T follicular helper cell (primary cell): ENCODE measurements at regions not wholly inside any gene's neighbourhood (a gene's known extent, or its start where the extent isn't known, plus 50 kb on each side); places are given as distances from the start of the nearest gene placed in this dataset.
"Not testable (repeated sequence)": the region's sequence is repeated elsewhere in the genome, so short reads cannot be mapped to it uniquely, and the experiment has no call there.

Source experiments
- DNase-seq: peaks from one replicate; pipeline ENCODE4 v3.0.0-alpha.2; 2020; ENCODE audit warnings: low read depth

DNA sequence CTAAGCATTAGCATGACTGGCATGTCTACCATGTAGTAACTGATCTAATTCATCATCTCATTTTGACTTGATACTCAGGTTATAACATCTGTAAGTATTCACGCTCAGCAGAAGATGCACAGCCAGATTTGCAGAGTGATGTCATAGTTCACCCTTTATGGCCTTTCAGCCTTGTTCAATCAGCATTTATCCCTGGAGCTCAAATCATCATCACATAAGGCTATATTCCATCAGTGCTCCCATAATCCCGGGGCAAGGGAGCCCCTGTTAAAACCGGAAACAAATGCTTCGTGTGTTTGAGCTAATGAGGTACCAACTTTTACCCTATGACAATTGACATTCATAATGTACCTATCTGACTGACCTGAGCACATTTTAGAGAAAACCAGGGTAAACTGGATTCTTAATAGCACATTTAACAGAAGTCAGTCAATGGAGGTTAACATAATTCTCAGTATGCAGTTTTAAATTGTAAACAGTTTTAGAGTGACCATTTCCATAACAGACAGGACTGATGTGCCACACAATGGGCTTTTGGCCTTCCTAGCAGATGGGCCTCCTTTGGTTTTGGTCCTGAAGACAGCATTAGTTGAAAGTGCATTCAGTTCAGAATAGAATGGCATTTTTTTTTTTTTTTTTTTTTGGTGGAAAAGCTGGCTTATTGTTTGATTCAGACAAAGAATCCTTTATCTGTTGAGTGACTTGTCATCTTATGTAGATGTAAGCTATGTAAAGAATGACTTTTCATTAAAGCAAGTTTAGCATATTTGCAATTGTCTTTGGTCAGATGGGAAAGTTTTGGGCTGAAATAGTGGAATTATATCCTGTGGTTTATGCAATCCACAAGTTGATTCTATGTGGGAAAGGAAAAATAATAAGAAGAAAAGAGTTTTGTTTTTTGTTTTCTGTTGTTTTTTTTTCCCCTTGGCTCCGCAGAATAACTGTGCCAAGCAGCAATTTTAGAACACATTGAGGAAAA lies 866.0 kb upstream of the ACVR2A start:
- no peak for DNase-seq

DNA sequence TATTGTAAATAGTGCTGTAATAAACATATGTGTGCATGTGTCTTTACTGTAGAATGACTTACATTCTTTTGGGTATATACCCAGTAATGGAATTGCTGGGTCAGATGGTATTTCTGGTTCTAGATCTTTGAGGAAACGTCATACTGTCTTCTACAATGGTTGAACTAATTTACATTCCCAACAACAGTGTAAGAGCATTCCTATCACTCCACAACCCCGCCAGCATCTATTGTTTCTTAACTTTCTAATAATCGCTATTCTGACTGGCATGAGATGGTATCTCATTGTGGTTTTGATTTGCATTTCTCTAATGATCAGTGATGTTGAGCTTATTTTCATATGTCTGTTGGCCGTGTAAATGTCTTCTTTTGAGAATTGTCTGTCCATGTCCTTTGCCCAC lies 873.8 kb upstream of the ACVR2A start:
- DNase-seq: not testable (repeated sequence)

DNA sequence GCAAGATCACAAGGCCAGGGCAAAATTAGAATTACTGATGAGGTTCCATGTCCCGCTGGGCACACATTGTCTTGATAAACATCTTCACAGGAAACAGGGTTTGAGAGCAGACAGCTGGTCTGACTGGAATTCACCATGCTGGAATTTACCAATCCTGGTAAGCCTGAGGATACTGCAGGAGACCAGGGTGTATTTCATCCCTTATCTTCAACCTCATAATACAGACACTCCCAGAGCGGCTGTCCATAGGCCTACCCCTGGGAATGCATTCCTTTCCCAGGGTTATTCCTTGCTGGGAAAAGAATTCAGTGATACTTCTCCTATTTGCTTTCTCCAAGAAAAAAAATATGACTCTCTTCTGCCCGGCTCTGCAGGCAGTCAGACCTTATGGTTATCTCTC lies 875.1 kb upstream of the ACVR2A start:
- not testable (repeated sequence) for DNase-seq

DNA sequence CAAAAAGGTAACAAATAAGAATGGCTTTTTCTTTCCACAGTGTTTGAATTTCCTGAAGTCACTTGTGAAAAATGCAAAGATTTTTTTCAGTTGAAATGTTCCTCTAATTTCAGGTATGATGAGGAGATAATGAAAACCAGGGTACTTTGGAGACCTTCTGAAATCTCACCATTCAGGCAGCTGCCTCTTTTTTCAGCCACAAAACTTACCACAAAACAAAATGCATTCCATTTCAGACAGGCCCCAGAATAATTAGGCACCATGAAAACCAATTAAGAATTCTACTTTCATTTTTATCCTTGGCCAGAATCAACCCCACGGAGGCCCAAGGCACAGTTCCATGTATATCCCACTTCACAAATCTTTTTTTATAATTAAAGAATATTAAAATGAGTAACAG lies 880.3 kb upstream of the ACVR2A start:
- DNase-seq: no peak

DNA sequence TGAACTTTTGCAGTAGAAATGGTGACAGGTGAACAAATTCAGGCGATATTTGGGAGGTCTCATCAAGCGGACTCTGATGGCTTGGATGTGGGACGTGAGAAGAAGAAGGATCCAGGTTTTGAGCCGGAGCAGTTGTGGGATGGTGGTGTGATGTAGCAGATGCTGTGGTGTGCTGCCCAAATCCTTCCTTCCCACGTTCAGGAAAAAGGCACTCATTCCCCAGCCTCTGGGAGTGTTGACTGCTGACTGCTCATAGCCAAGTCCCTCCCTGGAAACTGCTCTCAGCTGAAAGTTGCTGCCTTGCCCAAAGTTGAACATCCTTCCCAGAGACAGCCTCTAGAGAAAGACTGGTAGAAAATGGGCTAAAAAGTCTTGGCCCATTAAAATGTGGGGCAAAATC lies 890.3 kb upstream of the ACVR2A start:
- DNase-seq: no peak

DNA sequence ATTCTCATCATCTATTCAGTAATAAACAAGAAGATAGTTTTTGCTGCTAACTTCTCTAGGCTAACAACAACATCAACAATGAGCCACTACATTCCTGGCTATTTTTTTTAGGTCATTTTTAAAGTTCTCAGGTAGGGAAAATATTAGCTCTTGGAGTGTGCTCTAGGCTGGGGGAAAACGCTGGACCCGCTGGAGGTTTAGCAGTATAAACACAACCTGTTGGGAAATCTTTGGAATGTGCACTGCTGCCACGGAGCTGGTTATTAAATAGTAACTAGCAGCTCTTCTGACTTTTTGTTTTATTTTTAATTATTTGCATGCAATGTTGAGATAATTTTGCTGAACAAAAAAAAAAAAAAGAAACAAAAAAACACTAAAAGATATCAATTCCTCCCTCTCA lies 892.1 kb upstream of the ACVR2A start:
- DNase-seq: no peak

DNA sequence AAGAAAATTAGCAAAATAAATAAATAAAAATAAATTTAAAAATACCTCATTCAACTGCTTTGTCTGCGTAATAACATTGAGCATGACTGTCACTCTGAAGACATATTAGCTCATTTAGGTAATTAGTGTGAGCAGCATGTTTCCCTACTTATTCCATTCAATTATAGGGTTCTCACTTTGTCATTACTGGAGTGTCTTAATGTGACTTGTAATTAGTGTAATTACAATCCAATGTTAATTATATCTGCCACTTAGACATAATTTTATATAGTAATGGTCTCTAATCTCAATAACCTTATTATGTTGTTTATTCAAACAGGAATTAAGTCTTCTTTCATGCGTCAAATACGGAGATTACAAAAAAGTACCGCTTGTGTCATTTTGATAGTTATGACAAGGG lies 893.9 kb upstream of the ACVR2A start:
- no peak for DNase-seq

DNA sequence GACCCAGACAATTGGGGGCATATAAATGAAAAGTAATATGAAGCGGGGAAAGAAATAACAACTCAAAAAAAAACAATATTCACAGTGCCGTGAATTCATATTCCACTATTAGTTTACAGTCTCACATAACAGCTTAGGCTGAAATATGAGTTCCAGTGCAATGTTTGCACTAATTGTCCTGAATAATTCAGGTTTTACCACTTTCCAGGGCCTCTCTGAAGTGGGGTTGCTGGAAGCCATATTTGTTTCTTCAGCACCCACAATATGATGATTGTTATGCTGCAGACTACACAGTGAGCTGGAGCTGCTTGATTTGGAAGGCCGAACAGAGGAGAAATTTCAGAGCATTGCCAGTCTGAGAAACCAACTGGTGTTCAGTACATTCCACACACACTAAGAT lies 894.5 kb upstream of the ACVR2A start:
- no peak for DNase-seq

DNA sequence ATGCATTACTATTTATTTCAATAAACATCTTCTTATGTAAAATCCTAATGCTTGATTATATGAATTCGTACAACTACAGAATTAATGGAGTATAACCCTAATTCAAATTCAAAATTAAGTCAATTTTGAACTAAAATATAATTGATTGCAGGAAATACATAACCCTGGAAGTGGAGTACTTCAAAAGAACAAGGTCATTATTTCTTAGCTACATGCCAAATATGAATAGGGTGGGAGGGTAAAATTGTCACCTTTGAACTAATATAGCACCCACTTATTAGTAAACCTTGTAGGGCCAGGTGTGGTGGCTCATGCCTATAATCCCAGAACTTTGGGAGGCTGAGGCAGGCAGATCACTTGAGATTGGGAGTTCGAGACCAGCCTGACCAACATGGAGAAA lies 895.4 kb upstream of the ACVR2A start:
- no peak for DNase-seq

DNA sequence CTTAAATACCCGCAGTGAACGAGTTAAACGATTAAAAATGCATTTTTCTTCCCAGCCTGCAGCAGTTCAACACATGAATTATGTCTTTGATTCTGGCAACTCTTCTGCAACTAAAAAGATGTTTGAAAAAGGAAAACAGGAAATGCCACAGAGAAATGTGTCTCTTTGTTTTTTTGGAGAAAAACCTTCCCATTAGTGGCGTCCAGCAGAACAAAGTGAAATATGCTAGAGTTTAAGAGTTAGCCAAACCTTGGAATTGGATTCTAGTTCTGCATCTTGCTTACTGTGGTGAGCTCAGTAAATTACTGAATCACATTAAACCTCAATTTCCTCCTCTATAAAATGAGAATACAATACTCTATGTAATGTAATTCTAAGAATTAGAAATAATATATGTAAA lies 900.2 kb upstream of the ACVR2A start:
- no peak for DNase-seq

DNA sequence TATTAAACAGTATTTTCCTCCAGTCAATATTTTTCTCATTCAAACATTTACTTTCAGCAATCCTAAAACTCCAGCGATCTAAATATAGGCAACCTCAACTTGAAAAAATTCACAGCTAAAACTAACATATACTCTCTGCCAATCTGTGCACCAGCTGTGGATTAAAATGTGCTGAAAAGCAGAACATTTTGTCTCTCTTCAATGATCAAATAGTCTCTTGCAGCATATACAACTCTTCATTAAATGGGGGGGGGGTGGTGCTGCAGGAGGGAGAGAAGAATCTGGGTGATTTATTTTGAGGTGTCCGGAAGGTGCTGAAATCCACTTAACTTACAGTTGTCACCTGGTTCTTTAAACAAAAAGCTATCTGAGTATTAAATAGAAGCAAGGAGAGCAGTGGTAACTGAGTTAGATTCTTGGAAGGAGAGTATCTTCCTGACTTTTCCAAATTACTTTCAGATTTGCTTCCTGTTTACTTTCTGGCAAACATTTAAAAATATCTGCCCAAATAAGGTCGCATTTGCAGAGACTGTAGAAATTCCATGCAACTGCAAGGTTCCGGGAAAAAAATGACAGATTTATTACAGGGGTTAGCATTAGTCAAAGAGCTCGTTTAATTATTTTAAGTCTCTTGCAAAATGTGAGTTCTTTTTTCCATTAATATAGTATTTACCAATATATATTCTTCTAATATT lies 904.7 kb upstream of the ACVR2A start:
- DNase-seq: no peak

DNA sequence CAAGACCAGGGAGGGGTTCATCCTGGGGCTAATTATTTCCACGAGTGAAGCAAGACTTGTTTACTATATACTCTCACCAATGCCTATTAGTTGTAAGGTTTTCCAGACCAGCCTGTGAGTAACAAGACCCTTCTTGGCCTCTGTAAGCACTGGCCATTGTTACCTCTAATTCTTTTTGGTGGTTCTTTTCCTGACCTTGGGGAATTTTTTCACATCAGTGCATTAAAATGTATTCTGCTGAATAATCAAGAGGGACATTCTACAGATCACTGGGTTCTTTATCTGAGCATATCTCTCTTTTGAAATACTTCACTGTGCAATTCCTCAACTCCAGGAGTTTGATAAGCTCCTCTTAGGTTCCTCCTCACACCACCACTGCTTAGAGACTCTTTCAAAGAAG lies 909.9 kb upstream of the ACVR2A start:
- DNase-seq: no peak

DNA sequence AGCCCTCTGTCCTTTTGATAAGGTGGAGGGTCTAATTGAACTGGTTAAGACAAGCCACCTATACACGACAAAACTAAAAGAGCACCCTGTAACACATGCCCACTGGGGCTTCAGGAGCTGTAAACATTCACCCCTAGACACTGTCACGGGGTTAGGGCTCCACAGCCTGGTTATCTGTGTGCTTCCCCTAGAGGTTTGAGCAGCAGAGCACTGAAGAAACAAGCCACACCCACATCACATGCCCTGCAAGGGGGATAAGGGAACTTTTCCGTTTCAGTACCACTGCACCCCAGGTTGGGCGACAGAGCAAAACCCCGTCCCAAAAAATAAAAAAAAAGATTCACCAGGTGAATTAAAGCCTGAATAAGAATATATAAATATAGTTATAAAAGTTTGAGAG lies 913.7 kb upstream of the ACVR2A start:
- no peak for DNase-seq

DNA sequence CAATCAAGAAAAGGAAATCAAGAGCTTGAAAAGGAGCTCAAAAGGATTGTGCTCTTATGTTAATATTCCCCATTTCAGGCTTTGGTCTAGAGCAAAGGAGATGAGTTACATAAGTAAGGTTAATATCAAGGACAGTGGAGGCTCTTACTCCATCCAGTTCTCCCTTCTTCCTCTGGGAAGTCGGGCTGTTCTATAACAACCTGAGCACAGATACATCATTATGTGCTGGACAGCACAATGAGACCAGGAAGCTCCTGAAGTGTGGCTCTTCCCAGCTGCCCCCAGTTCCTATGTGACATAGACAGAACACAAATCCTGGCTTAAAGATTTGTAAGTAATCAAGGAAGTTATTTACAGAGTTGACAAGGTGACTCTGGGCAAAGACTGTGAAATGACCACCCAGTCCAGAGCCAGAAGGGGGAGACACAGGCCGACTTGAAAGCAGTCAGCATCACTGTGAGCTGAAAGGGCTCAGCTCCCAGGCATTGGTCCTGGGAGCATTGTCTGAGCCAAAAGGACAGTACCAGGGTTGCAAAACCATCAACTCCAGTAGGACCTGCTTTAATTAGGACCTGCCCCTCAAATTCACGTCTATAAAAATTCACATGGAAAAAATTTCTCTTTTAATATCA lies 917.6 kb upstream of the ACVR2A start:
- DNase-seq: no peak

DNA sequence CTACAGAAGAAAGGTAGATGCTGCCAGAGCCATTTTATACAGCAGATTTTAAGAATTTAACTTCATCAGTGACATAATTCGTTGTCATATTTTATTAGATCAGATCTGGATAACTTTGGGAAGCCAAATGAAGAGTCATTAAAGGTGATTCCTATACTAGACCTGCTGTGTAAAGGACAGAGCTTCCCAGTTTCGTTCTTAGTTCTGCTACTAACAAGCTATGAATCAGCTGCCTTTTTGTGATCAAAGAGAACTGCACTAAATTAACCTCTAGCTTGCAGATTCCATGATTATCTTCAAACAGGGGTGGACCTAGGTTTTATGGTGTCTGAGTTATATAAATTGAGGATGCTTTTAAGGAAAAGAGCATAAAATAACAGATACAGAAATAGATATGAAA lies 926.5 kb upstream of the ACVR2A start:
- no peak for DNase-seq

DNA sequence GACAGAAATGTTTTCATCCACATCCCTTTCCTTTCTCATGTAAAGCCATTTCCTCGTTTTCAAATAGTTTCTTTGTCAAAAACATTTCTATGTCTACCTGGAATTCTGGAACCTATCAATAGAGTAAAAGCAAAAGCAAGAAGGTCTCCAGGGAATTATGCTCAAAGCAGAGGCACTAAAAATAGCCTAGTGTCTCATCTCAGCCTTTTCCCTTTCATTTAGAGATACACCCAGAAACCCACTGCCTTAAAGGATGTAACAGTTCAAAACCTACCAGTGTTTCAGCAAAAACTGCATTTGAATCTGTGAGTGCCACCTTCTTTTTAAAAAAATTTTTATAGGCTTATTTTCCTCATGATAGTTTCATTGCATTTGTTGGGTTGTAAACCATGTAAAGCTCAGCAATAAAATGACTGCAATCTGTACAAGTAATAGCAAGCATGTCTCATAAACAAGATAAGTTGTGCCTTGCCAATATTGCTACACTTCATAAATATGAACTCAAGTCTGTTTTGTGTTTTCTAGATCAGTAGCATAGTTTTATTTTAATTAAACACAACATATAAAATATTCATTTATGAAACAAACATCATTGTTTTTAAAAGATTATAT lies 927.3 kb upstream of the ACVR2A start:
- no peak for DNase-seq

DNA sequence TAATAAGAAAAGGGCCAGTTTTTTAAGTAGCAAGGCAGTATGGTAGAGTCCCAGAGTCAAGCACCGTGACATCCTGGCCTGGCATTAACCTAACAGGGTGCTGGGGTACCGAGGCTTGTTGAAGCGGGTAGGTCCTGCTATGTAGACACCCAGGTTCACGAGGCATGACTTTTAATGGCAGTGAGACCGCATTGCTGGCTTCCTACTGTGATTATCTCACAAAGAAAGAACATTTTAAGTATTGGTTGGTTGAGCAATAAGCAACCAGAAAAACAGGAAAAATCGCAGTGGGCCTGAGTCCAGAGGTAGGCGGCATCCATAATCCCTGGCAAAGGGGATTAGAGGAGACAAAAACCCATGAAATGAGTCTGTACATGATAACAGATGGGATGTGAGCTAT lies 927.9 kb upstream of the ACVR2A start:
- no peak for DNase-seq

DNA sequence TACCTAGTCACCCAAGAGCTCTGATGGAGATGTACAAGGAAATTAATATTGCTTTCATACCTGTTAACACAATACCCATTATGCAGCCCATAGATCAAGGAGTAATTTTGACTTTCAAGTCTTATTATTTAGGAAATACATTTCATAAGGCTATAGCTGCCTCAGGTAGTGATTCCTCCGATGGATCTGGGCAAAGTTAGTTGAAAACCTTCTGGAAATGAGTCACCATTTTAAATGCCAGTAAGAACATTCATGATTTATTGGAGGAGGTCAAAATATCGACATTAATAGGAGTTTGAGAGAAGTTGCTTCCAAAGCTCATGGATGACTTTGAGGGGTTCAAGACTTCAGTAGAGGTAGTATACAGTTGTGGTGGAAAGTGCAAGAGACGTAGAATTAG lies 931.4 kb upstream of the ACVR2A start:
- DNase-seq: no peak

DNA sequence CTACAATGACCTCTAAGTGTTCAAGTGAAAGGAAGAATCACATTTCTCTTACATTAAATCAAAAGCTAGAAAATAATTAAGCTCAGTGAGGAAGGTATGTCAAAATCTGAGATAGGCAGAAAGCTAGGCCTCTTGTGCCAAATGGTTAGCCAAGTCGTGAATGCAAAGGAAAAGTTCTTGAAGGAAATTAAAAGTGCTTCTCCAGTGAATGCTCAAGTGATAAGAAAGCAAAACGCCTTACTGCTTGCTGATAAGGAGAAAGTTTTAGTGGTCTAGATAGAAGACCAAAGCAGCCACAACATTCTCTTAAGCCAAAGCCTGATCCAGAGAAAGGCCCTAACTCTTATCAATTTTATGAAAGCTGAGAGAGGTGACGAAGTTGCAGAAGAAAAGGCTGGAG lies 932.3 kb upstream of the ACVR2A start:
- DNase-seq: no peak

DNA sequence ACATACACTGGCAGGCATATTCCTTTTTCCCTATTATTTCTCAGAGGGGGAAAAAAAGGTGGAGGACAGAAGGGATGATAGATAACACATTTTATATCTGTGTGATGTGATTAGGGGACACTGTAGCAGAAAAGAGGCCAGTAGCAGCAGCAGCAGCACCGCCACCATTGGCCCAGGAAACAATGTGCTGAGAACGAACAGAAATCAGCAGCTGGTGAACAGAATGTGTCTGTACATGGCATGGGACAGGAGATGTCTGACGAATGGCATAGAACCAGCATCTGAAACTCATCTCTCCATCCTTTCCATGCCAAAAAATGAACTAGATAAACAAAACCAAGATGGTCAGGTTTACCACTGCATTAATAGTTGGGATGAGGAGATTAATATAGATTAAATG lies 936.1 kb upstream of the ACVR2A start:
- no peak for DNase-seq

DNA sequence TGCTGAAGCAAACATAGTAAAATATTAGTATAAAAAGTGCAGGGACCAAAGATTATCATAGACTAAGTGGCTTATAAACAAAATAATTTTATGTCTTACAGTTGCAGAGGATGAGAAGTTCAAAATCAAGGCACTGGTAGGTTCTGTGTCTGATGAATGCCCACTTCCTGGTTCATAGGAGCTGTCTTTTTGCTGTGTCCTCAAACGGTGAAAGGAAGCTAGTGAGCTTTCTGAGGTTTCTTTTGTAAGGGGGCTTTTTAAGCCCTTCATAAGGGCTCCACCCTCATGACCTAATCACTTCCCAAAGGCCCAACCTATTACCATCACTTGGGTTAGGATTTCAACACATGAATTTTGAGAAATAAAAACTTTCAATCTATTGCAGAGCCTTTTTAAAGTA lies 946.7 kb upstream of the ACVR2A start:
- no peak for DNase-seq

DNA sequence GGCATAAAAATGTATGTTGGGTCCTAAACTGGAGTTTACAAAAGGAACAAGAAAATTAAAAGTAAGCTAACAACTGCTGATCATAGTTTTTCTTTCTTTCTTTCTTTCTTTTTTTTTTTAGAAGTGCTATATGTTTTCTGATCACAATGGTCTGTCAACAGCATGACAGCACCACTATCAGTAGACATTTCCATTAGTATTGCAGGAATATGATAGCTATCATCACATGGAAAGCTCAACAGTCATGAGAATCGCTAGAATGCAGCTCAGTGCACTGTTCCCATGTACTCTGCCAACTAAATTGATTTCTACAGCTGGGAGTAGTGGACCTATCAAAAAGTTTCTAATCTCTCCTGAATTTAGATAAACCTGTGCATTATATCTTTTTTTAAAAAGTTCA lies 950.3 kb upstream of the ACVR2A start:
- no peak for DNase-seq
